IMR-90 (cell line): ENCODE measurements at regions not wholly inside any gene's neighbourhood (a gene's known extent, or its start where the extent isn't known, plus 50 kb on each side); places are given as distances from the start of the nearest gene placed in this dataset.

Experiments
- ATAC-seq: fragments of 200-7000 bp; cut with Tn5 transposase; 2 replicates; pipeline ENCODE4 v1.9.1; 2020; ENCODE audit warnings: low read depth, mild to moderate bottlenecking, moderate library complexity
- BruUV-seq: library from RNA; stranded (reverse); fragments of 400-500 nt; replicated peaks from 2 replicates; lab custom pipeline; 2021; lab: Mats Ljungman, UMichigan
- CTCF ChIA-PET: fragments of 300-600 bp; formaldehyde crosslinking; extraction: SDS; loops from one replicate; lab custom pipeline; 2021; ENCODE audit warnings: antibody characterized with exemption; lab: Yijun Ruan, JAX
- POLR2A ChIA-PET: fragments of 300-600 bp; sonication (Branson Sonifier 250); formaldehyde crosslinking; loops from one replicate; lab custom pipeline; 2022; ENCODE audit warnings: antibody characterized with exemption; ENCODE audit not compliant: unreplicated experiment; lab: Charles Lee
- DNase-seq: peaks from one replicate; pipeline ENCODE4 v3.0.0; 2013
- H2AFZ ChIP-seq: replicated peaks from 2 replicates; pipeline ENCODE3; 2013; ENCODE audit warnings: low read length, mild to moderate bottlenecking; ENCODE audit not compliant: poor library complexity
- H2AK5ac ChIP-seq: 2 replicates; pipeline ENCODE4 v1.6.1; 2013; ENCODE audit warnings: low read depth, low read length, inconsistent platforms
- H2AK9ac ChIP-seq: replicated peaks from 2 replicates; pipeline ENCODE3; 2013; ENCODE audit warnings: mild to moderate bottlenecking, low read depth, low read length, moderate library complexity; ENCODE audit not compliant: poor library complexity
- H2BK120ac ChIP-seq: 2 replicates; pipeline ENCODE4 v1.6.1; 2013; ENCODE audit warnings: low read depth, low read length, inconsistent platforms
- H2BK15ac ChIP-seq: 3 replicates; pipeline ENCODE4 v1.6.1; 2013; ENCODE audit warnings: low read depth, low read length, inconsistent platforms
- H2BK20ac ChIP-seq: 2 replicates; pipeline ENCODE4 v1.6.1; 2013; ENCODE audit warnings: low read depth, mild to moderate bottlenecking, inconsistent platforms, low read length, moderate library complexity
- H2BK5ac ChIP-seq: 2 replicates; pipeline ENCODE4 v1.6.1; 2013; ENCODE audit warnings: mild to moderate bottlenecking, low read depth, low read length, inconsistent platforms; ENCODE audit not compliant: poor library complexity, severe bottlenecking
- H3K14ac ChIP-seq: replicated peaks from 2 replicates; pipeline ENCODE4 v1.6.1; 2013; ENCODE audit warnings: low read depth, low read length, inconsistent platforms
- H3K18ac ChIP-seq: 2 replicates; pipeline ENCODE4 v1.6.1; 2013; ENCODE audit warnings: low read depth, low read length, control low read depth
- H3K23ac ChIP-seq: 2 replicates; pipeline ENCODE4 v1.6.1; 2013; ENCODE audit warnings: low read depth, low read length, inconsistent platforms
- H3K27ac ChIP-seq: 2 replicates; pipeline ENCODE4 v1.5.1; 2013; ENCODE audit warnings: mild to moderate bottlenecking, control low read depth, low read length; ENCODE audit not compliant: insufficient read depth
- H3K27me3 ChIP-seq: 2 replicates; pipeline ENCODE4 v1.6.1; 2013; ENCODE audit warnings: low read length; ENCODE audit not compliant: control insufficient read depth, insufficient read depth
- H3K36me3 ChIP-seq: 2 replicates; pipeline ENCODE4 v1.6.1; 2013; ENCODE audit warnings: low read length, mixed read lengths; ENCODE audit not compliant: control insufficient read depth, insufficient read depth
- H3K4ac ChIP-seq: 2 replicates; pipeline ENCODE4 v1.6.1; 2013; ENCODE audit warnings: low read depth, low read length, inconsistent platforms
- H3K4me1 ChIP-seq: 2 replicates; pipeline ENCODE4 v1.6.1; 2013; ENCODE audit warnings: low read length, mixed read lengths; ENCODE audit not compliant: control insufficient read depth, insufficient read depth
- H3K4me2 ChIP-seq: 2 replicates; pipeline ENCODE4 v1.6.1; 2013; ENCODE audit warnings: low read depth, mild to moderate bottlenecking, control low read depth, low read length, moderate library complexity
- H3K4me3 ChIP-seq: 2 replicates; pipeline ENCODE4 v1.5.1; 2013; ENCODE audit warnings: low read depth, mild to moderate bottlenecking, control low read depth, low read length, moderate library complexity; ENCODE audit not compliant: insufficient read depth
- H3K56ac ChIP-seq: 2 replicates; pipeline ENCODE4 v1.6.1; 2013; ENCODE audit warnings: low read length, inconsistent platforms; ENCODE audit not compliant: insufficient read depth; ENCODE audit errors: extremely low read depth
- H3K79me1 ChIP-seq, 2 experiments: 2 replicates each; pipeline ENCODE4 v1.6.1; 2013; ENCODE audit warnings: low read length in 2 of 2, inconsistent platforms in 1 of 2, low read depth in 1 of 2
- H3K9ac ChIP-seq: 2 replicates; pipeline ENCODE4 v1.6.1; 2013; ENCODE audit warnings: low read depth, low read length, control low read depth
- H3K9me1 ChIP-seq: 2 replicates; pipeline ENCODE4 v1.6.1; 2013; ENCODE audit warnings: low read length, inconsistent platforms; ENCODE audit not compliant: insufficient read depth
- H3K9me3 ChIP-seq: 2 replicates; pipeline ENCODE4 v1.6.1; 2013; ENCODE audit warnings: low read length; ENCODE audit not compliant: control insufficient read depth, insufficient read depth
- H4K20me1 ChIP-seq: 2 replicates; pipeline ENCODE4 v1.6.1; 2013; ENCODE audit warnings: low read length, inconsistent platforms; ENCODE audit not compliant: insufficient read depth
- H4K5ac ChIP-seq: 2 replicates; pipeline ENCODE4 v1.6.1; 2013; ENCODE audit warnings: mild to moderate bottlenecking, low read depth, low read length, control low read depth
- H4K8ac ChIP-seq, 2 experiments: 2 replicates each; pipeline ENCODE4 v1.6.1; 2013; ENCODE audit warnings: low read depth in 2 of 2, low read length in 2 of 2, control low read depth in 1 of 2, inconsistent platforms in 1 of 2
- H4K91ac ChIP-seq: 2 replicates; pipeline ENCODE4 v1.6.1; 2013; ENCODE audit warnings: low read depth, low read length, inconsistent platforms; ENCODE audit not compliant: insufficient read depth
- BHLHE40 ChIP-seq: fragments of 150-350 bp; IDR thresholded peaks from 2 replicates; pipeline ENCODE4 v1.6.1; 2016; ENCODE audit warnings: mild to moderate bottlenecking, low read depth, low read length
- CEBPB ChIP-seq: IDR thresholded peaks from 2 replicates; pipeline ENCODE4 v1.6.1; 2012; ENCODE audit warnings: low read depth, low read length, improper control_type of control experiment
- CHD1 ChIP-seq: IDR thresholded peaks from 2 replicates; pipeline ENCODE4 v1.6.1; 2012; ENCODE audit warnings: low read depth, low read length, improper control_type of control experiment
- CTCF ChIP-seq: conservative IDR thresholded peaks from 2 replicates; pipeline ENCODE4 v1.5.1; 2012; ENCODE audit warnings: mild to moderate bottlenecking, low read depth, low read length, improper control_type of control experiment
- ELK1 ChIP-seq: fragments of 150-350 bp; IDR thresholded peaks from 2 replicates; pipeline ENCODE4 v1.6.1; 2016; ENCODE audit warnings: low read depth, mild to moderate bottlenecking, low read length, moderate library complexity, borderline replicate concordance
- FOS ChIP-seq: fragments of 150-350 bp; IDR thresholded peaks from 2 replicates; pipeline ENCODE4 v1.6.1; 2016; ENCODE audit warnings: low read depth, low read length
- MAFK ChIP-seq: IDR thresholded peaks from 2 replicates; pipeline ENCODE4 v1.6.1; 2012; ENCODE audit warnings: low read depth, low read length, improper control_type of control experiment
- MAZ ChIP-seq: IDR thresholded peaks from 2 replicates; pipeline ENCODE4 v1.6.1; 2012; ENCODE audit warnings: low read depth, mild to moderate bottlenecking, low read length, improper control_type of control experiment, moderate library complexity, borderline replicate concordance
- MXI1 ChIP-seq: IDR thresholded peaks from 2 replicates; pipeline ENCODE4 v1.6.1; 2012; ENCODE audit warnings: low read depth, mild to moderate bottlenecking, low read length, moderate library complexity, borderline replicate concordance
- NFE2L2 ChIP-seq: fragments of 150-350 bp; IDR thresholded peaks from 2 replicates; pipeline ENCODE4 v1.6.1; 2016; ENCODE audit warnings: low read depth, mild to moderate bottlenecking, low read length
- POLR2A ChIP-seq: IDR thresholded peaks from 2 replicates; pipeline ENCODE4 v1.6.1; 2012; ENCODE audit warnings: mild to moderate bottlenecking, low read depth, low read length
- RAD21 ChIP-seq: IDR thresholded peaks from 2 replicates; pipeline ENCODE4 v1.6.1; 2012; ENCODE audit warnings: low read length, improper control_type of control experiment
- RCOR1 ChIP-seq: IDR thresholded peaks from 2 replicates; pipeline ENCODE4 v1.6.1; 2012; ENCODE audit warnings: mild to moderate bottlenecking, low read length, improper control_type of control experiment; ENCODE audit not compliant: insufficient replicate concordance
- RFX5 ChIP-seq: IDR thresholded peaks from 2 replicates; pipeline ENCODE4 v1.8.0; 2012; ENCODE audit warnings: low read depth, mild to moderate bottlenecking, low read length, moderate library complexity
- SMC3 ChIP-seq: fragments of 150-350 bp; IDR thresholded peaks from 2 replicates; pipeline ENCODE4 v1.6.1; 2016; ENCODE audit warnings: low read depth, mild to moderate bottlenecking, antibody characterized with exemption, low read length, moderate library complexity
- USF2 ChIP-seq: fragments of 150-350 bp; IDR thresholded peaks from 2 replicates; pipeline ENCODE4 v1.6.1; 2017; ENCODE audit warnings: mild to moderate bottlenecking, antibody characterized with exemption, low read length, low read depth
- WGBS, 2 experiments: methylation state at CpG; one replicate each; pipeline versions ENCODE4 v1.1.5 to v1.1.7; 2013; ENCODE audit warnings: missing lambda C conversion rate in 2 of 2; ENCODE audit not compliant: insufficient read length in 1 of 2; ENCODE audit errors: extremely low coverage in 2 of 2; 5-methylcytosine and 5-hydroxymethylcytosine counted together
- dilution Hi-C: fragments of 300-500 bp; cut with HindIII; formaldehyde crosslinking; loops from one replicate; pipeline ENCODE4 v1.14.3; 2018; ENCODE audit warnings: low sequenced_read_pairs; ENCODE audit not compliant: unreplicated experiment
- in situ Hi-C: fragments of 300-500 bp; cut with MboI; formaldehyde crosslinking; loops from 3 replicates; pipeline ENCODE4 v1.14.3; 2019; ENCODE audit warnings: low sequenced_read_pairs, inconsistent platforms, mixed read lengths
- intact Hi-C: fragments of 100-400 bp; cut with micrococcal nuclease; formaldehyde crosslinking; loops from 2 replicates; pipeline ENCODE4 v1.10.0; 2022

- no CpG with 5 or more reads among the region's 5 CpGs for WGBS, 2 experiments
Observed at GRCh38 chr2:103876611-103877010, 977.3 kb upstream of the POU3F3 start.

More at GRCh38 chr2:103876611-103877010, 977.3 kb upstream of the POU3F3 start:
- no peak overlapping the region for H3K4me2 ChIP-seq
- no peak overlapping the region for H2BK15ac ChIP-seq
- no peak overlapping the region for H2AFZ ChIP-seq
- no peak overlapping the region for H3K14ac ChIP-seq
- no peaks in the 10 kb centered on the region for H3K27me3 ChIP-seq
- no peak overlapping the region for H2BK120ac ChIP-seq
- H4K5ac ChIP-seq = no peak overlapping the region
- H4K91ac ChIP-seq = no peak overlapping the region
- ChIA-PET CTCF (no interaction called here), POLR2A (no interaction called here)
- H3K79me1 ChIP-seq = no peaks in the 10 kb centered on the region
- H2BK20ac ChIP-seq = no peak overlapping the region
- no peaks in the 10 kb centered on the region for H3K4me1 ChIP-seq
- no peak overlapping the region for H3K23ac ChIP-seq
- intact Hi-C loops (no loop called here), dilution Hi-C loops (no loop called here), in situ Hi-C loops (no loop called here)
- no peaks in the 10 kb centered on the region for H3K36me3 ChIP-seq
- H3K9ac ChIP-seq = no peak overlapping the region
- no peak overlapping the region for H2AK9ac ChIP-seq
- no peak overlapping the region for H3K27ac ChIP-seq
- H3K18ac ChIP-seq = no peak overlapping the region
- H2BK5ac ChIP-seq = no peak overlapping the region
- H4K20me1 ChIP-seq = no peaks in the 10 kb centered on the region
- no peak overlapping the region for H2AK5ac ChIP-seq
- ATAC-seq (no peak), DNase-seq (no peak)
- no peaks in the 10 kb centered on the region for H3K9me3 ChIP-seq
- no peak overlapping the region for H3K56ac ChIP-seq
- no peak overlapping the region for H3K4me3 ChIP-seq
- no peaks in the 10 kb centered on the region for H3K9me1 ChIP-seq
- TF ChIP-seq RAD21 (no peak), BHLHE40 (no peak), USF2 (no peak), SMC3 (no peak), POLR2A (no peak), RCOR1 (no peak), RFX5 (no peak), ELK1 (no peak), MAZ (no peak), MAFK (no peak), NFE2L2 (no peak), FOS (no peak), CHD1 (no peak), MXI1 (no peak), CTCF (no peak), CEBPB (no peak)
- no TSS peak for BruUV-seq
- no peak overlapping the region for H4K8ac ChIP-seq
- H3K4ac ChIP-seq = no peak overlapping the region
